Right ventricle myocardium inferior (tissue), 1 donor: ENCODE measurements at regions not wholly inside any gene's neighbourhood (a gene's known extent, or its start where the extent isn't known, plus 50 kb on each side); places are given as distances from the start of the nearest gene placed in this dataset.
"Not testable (repeated sequence)": the region's sequence is repeated elsewhere in the genome, so short reads cannot be mapped to it uniquely, and the experiment has no call there.

Experiments used
- ATAC-seq: fragments of 200-7000 bp; cut with Tn5 transposase; one replicate; pipeline ENCODE4 v1.9.1; 2020; ENCODE audit warnings: mild to moderate bottlenecking, moderate library complexity
- DNase-seq: peaks from one replicate; pipeline ENCODE4 v3.0.0; 2021; ENCODE audit errors: missing footprints
- intact Hi-C: fragments of 100-400 bp; cut with DNase I; formaldehyde crosslinking; loops from one replicate; pipeline ENCODE4 v1.11.0; 2022
- donor health status: DM: no; HTN: yes; CAD: no; lungs with severe emphysema.

DNA sequence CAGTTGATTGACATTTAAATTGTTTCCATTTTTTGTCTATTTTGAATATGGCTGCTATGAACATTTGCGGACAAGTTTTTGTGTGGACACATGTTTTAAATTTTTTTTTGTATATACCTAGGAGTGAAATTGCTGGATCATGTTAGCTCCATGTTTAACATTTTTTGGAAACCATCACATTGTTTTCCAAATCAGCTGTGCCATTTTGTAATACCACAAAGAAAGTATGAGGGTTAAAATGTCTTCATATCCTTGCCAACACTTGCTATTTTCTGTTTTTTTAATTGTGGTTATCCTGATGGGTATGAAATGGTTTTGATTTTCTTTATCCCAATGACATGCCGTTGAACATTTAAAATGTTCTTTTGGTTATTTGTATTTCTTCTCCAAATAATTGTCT is 52.1 kb downstream of the CARTPT start:
- no peak for ATAC-seq
- intact Hi-C loops: no loop called here
- DNase-seq: no peak

DNA sequence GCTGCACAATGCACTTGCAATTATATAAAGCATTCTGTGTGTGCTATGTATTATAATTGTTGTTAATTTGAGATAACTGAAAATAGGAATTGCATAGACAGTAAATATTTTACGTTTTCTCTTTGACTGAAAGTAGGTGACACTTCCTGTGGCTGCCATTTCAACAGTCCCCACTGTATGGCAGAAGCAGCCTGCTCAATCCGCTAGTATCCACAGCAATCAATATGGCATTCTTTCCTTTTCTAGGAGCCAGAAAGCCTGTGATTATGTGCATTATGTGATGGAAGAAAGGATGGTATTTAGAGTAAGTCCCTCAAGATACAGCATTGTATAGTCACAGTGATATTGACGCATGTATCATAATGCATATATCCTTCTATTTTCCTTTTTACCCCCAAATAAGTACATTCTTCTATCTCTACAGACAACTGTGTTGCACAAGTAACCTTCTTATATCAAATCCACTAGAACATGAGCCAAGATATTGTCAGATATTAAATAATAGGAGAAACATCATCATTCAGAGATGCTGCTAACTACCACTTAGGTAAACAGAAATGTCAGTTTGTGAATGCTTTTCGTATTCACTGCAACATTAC is 59.7 kb downstream of the CARTPT start:
- intact Hi-C loops: no loop called here
- DNase-seq: no peak
- peak; percentile 45 for ATAC-seq

DNA sequence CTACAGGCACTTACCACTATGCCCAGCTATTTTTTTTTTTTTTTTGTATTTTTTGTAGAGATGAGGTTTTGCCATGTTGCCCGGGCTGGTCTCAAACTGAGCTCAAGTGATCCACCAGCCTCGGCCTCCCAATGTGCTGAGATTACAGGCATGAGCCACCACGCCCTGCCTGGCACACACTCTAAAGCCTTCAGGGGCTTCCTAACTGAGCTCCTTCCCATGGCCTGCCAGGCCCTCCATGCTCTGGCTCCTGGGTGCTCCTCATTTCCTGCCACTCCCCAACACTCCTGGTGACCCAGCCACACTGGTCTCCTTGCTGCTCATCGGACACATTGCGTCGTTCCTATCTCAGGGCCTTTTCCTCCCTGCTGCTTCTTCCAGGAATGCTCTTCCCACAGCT is 61.5 kb downstream of the CARTPT start:
- DNase-seq: no peak
- no peak for ATAC-seq
- intact Hi-C loops: loop anchor here (5.0 kb wide), 2 partner anchors 237 to 327 kb away; partner anchors contain the start of gene MAP1B

GRCh38 chr5:71782393-71782770 is 63.3 kb downstream of the CARTPT start:
- DNase-seq (no peak), ATAC-seq (no peak)
- intact Hi-C loops: loop anchor here (5.0 kb wide), 2 partner anchors 235 to 325 kb away; partner anchors contain the start of gene MAP1B

DNA sequence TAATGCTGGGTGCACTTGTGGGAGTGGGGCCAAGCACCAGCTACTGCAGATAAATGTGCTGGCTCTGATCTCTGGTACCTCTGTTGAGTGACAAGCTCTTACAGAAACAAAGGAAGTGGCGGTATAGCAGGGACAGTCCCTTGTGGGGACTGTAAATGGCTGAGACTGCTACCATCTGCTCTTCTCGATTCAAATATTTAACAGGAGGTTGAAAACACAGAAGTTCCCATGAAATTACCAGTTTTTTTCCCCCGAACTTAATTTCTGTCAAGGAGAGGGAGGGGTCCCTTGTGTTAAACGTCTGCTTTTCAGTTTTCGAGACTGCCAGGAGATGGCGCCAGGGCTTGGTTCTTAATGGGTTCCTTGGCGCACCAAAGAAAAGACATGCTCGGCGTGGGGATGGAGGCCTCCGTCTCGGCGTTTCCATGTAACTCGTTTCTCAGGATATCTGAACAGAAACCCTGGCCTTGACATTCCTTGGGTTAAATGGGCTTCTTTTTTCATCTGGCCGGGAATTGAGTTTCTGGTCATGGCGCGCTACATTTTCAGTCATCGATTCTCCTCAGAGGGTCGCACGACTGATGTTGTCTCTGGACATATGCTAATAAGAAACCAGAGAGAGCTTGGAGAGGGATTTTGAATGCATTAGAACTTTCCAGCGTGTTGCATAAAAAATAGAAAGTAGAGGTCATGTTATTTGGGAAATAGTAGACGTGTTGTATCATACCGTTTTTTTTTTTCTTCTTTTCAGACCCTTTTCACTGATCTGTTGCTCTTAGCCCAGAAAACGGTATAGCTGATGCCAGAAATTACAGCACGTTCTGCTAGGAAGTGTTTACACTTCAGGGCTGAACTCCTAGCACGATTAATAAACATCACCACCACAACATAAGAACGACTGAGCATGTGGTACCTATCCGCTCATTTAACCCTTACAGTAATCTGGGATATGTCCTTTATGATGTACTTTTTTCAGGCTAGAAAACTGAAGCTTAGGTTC is 64.0 kb downstream of the CARTPT start:
- intact Hi-C loops: loop anchor here (1.0 to 5.0 kb wide), 3 partner anchors 234 to 525 kb away; partner anchors contain the start of gene MAP1B
- DNase-seq (peak; percentile 82), ATAC-seq (peak; percentile 85)

GRCh38 chr5:71783891-71784290 is 64.8 kb downstream of the CARTPT start:
- intact Hi-C loops: loop anchor here (1.0 to 5.0 kb wide), 3 partner anchors 233 to 524 kb away; partner anchors contain the start of gene MAP1B
- ATAC-seq (no peak), DNase-seq (no peak)

- intact Hi-C loops: no loop called here
- DNase-seq (no peak), ATAC-seq (no peak)
Measured at GRCh38 chr5:71786337-71787055, 67.4 kb downstream of the CARTPT start.

DNA sequence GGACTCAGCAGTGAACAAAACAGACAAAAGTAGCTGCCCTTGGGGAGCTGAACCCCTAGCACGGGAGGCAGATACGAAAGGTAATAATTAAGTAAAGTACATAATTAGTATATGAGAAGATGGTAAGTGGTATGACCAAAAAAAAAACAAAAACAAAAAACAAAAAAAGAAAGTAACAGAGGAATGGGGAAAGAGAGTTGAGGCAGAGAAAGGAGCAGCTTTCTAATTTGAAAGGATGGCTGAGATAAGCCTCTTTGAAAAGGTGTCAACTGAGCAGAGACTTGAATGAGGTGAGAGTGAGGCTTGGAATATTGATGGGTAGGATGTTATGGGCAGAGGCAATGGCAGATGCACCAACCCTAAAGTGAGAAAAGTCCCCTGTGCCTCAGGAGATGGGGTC is 69.7 kb downstream of the CARTPT start:
- intact Hi-C loops: no loop called here
- no peak for DNase-seq
- ATAC-seq: no peak

DNA sequence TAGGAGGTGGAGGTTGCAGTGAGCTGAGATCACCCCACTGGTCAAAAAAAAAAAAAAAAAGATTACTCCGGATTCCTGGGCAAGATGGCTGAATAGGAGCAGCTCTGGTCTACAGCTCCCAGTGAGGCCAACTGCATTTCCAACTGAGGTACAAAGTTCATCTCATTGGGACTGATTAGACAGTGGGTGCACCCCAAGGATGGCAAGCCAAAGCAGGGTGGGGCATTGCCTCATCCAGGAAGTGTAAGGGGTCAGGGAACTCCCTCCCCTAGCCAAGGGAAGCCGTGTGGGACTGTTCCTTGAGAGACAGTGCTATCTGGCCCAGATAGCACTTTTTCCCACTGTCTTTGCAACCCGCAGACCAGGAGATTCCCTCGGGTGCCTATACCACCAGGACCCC is 70.7 kb downstream of the CARTPT start:
- DNase-seq: no peak
- no peak for ATAC-seq
- intact Hi-C loops: no loop called here

- DNase-seq: no peak
- ATAC-seq: no peak
- intact Hi-C loops: no loop called here
Measured at GRCh38 chr5:71790433-71790832, 71.4 kb downstream of the CARTPT start.

GRCh38 chr5:71792041-71792440 is 73.0 kb downstream of the CARTPT start:
- intact Hi-C loops, DNase-seq, ATAC-seq: not testable (repeated sequence)

DNA sequence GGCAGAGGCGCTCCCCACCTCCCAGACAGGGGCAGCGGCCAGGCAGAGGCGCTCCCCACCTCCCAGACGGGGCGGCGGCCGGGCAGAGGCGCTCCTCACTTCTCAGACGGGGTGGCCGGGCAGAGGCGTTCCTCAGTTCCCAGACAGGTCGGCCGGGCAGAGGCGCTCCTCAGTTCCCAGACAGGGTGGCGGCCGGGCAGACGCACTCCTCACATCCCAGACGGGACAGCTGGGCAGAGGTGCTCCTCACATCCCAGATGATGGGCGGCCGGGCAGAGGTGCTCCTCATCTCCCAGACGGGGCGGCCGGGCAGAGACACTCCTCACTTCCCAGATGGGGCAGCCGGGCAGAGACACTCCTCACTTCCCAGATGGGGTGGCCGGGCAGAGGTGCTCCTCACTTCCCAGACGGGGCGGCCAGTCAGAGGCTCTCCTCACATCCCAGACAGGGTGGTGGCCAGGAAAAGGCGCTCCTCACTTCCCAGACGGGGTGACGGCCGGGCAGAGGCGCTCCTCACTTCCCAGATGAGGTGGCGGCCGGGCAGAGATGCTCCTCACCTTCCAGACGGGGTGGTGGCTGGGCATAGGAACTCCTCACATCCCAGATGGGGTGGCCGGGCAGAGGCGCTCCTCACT is 75.1 kb downstream of the CARTPT start:
- no peak for DNase-seq
- intact Hi-C loops: no loop called here
- no peak for ATAC-seq

- no peak for DNase-seq
- intact Hi-C loops: no loop called here
- ATAC-seq: no peak
Measured at GRCh38 chr5:71802673-71803072, 83.6 kb downstream of the CARTPT start.

DNA sequence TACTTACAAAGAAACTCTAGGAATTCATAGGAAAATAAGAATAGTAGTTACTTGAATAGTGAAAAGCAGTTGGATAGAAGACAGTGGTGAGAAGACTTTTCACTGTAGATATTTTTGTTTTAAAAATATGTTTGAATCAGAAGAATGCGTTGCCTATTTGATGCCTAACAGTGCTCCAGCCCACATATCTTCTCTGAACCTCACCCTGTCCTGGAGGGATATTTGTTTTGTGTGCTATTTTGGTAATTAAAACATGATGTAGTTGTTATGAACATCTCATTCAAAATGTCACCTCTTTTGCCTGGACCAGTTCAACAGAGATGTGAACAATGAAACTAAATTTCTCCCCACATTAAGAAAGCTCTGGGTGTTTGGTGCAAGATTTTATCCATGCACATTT is 87.6 kb downstream of the CARTPT start:
- intact Hi-C loops: no loop called here
- DNase-seq: no peak
- no peak for ATAC-seq

GRCh38 chr5:71807909-71808308 is 88.8 kb downstream of the CARTPT start:
- intact Hi-C loops: no loop called here
- no peak for ATAC-seq
- DNase-seq: no peak

- intact Hi-C loops: no loop called here
- ATAC-seq (no peak), DNase-seq (no peak)
Measured at GRCh38 chr5:71809446-71809845, 90.4 kb downstream of the CARTPT start.

DNA sequence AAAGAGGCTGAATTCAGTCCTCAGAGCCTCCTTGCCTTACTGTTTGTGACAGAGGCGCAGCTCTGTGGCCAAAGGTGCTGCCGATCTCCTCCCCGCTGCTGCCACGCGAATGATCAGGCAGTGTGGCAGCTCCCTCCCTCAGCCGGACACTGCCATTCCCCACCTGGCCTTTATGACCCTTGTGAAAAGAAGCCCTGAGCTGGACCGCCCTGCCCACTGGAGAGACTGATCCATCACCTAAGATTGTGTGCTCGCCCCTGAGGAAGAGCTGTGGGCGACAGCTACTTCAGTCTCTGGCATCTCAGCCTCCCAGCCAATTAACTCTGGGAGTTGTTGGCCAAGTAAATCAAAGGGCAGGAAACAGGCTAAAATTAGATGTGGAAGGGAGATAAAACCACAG is 90.9 kb downstream of the CARTPT start:
- intact Hi-C loops: no loop called here
- no peak for ATAC-seq
- DNase-seq: no peak

GRCh38 chr5:71810471-71811195 is 91.6 kb downstream of the CARTPT start:
- no peak for DNase-seq
- no peak for ATAC-seq
- intact Hi-C loops: no loop called here
